GM10266 (cell line): ENCODE measurements at regions not wholly inside any gene's neighbourhood (a gene's known extent, or its start where the extent isn't known, plus 50 kb on each side); places are given as distances from the start of the nearest gene placed in this dataset.

Experiments used
- DNase-seq: peaks from one replicate; pipeline ENCODE4 v3.0.0; 2012; ENCODE audit errors: extremely low spot score
- CTCF ChIP-seq: IDR thresholded peaks from 2 replicates; pipeline ENCODE4 v1.5.1; 2012; ENCODE audit warnings: mild to moderate bottlenecking, low read depth; ENCODE audit not compliant: control insufficient read depth, insufficient read depth; ENCODE audit errors: missing control alignments

- no peak for DNase-seq
- TF ChIP-seq CTCF = no peak
These were observed 181.7 kb upstream of the GPR101 start for GRCh38 chrX:137215467-137215866.

- DNase-seq = no peak
- no peak for TF ChIP-seq CTCF
These were observed 178.4 kb upstream of the GPR101 start for GRCh38 chrX:137212078-137212632.

- DNase-seq = no peak
- TF ChIP-seq CTCF = no peak
These were observed 164.2 kb upstream of the GPR101 start for GRCh38 chrX:137198040-137198439.

- DNase-seq = no peak
- no peak for TF ChIP-seq CTCF
These were observed 162.2 kb upstream of the GPR101 start for GRCh38 chrX:137195991-137196390.

- no peak for TF ChIP-seq CTCF
These were observed 161.5 kb upstream of the GPR101 start for GRCh38 chrX:137195296-137195695.

GRCh38 chrX:137194164-137194563, 160.4 kb upstream of the GPR101 start:
- peak; percentile 50 for TF ChIP-seq CTCF
- DNase-seq = peak; percentile 8

More at GRCh38 chrX:137195296-137195695, 161.5 kb upstream of the GPR101 start:
- DNase-seq = no peak

- DNase-seq = no peak
- no peak for TF ChIP-seq CTCF
These were observed 153.7 kb upstream of the GPR101 start for GRCh38 chrX:137187540-137187939.
